Keratinocyte (primary cell): ENCODE measurements at regions not wholly inside any gene's neighbourhood (a gene's known extent, or its start where the extent isn't known, plus 50 kb on each side); places are given as distances from the start of the nearest gene placed in this dataset.

Source experiments
- DNase-seq: peaks from one replicate; pipeline ENCODE4 v3.0.0-alpha.2; 2011; ENCODE audit warnings: low read depth, missing footprints, low spot score
- FAIRE-seq: peaks from 2 replicates; lab custom pipeline; 2011; peaks lifted over from hg19 to GRCh38; lab: Jason Lieb, UNC
- H2AFZ ChIP-seq: 2 replicates; pipeline ENCODE4 v1.6.0; 2012; ENCODE audit warnings: low read length, control low read depth, inconsistent platforms; ENCODE audit not compliant: control insufficient read depth
- H3K27ac ChIP-seq: 2 replicates; pipeline ENCODE4 v1.5.1; 2011; ENCODE audit warnings: low read length; ENCODE audit not compliant: control insufficient read depth, insufficient read depth
- H3K27me3 ChIP-seq: 3 replicates; pipeline ENCODE4 v1.6.0; 2011; ENCODE audit warnings: low read length; ENCODE audit not compliant: control insufficient read depth, insufficient read depth; ENCODE audit errors: extremely low read depth
- H3K36me3 ChIP-seq, 2 experiments: 2 replicates in 1 of 2; 3 replicates in 1 of 2; pipeline ENCODE4 v1.5.1; 2011; ENCODE audit warnings: low read length in 2 of 2, mild to moderate bottlenecking in 1 of 2; ENCODE audit not compliant: control insufficient read depth in 2 of 2, insufficient read depth in 2 of 2; ENCODE audit errors: extremely low read depth in 1 of 2
- H3K4me1 ChIP-seq: 3 replicates; pipeline ENCODE4 v1.5.1; 2011; ENCODE audit warnings: low read length; ENCODE audit not compliant: control insufficient read depth, insufficient read depth; ENCODE audit errors: extremely low read depth
- H3K4me2 ChIP-seq: 3 replicates; pipeline ENCODE4 v1.6.0; 2011; ENCODE audit warnings: low read depth, low read length; ENCODE audit not compliant: control insufficient read depth, insufficient read depth; ENCODE audit errors: extremely low read depth
- H3K4me3 ChIP-seq, 3 experiments: fragments of 200-600 bp in 1 of 3; sonication (generic) in 1 of 3; 2 replicates in 2 of 3; 3 replicates in 1 of 3; pipeline ENCODE4 v1.5.1; 2011 to 2016; ENCODE audit warnings: low read length in 3 of 3, mild to moderate bottlenecking in 3 of 3, control low read depth in 2 of 3, inconsistent platforms in 1 of 3, low read depth in 1 of 3, mixed read lengths in 1 of 3, mixed run types in 1 of 3, moderate library complexity in 1 of 3; ENCODE audit not compliant: control insufficient read depth in 2 of 3, insufficient read depth in 2 of 3; ENCODE audit errors: extremely low read depth in 1 of 3
- H3K79me2 ChIP-seq: 2 replicates; pipeline ENCODE4 v1.6.0; 2012; ENCODE audit warnings: low read length; ENCODE audit not compliant: control insufficient read depth, insufficient read depth
- H3K9ac ChIP-seq: 3 replicates; pipeline ENCODE4 v1.6.0; 2011; ENCODE audit warnings: low read length; ENCODE audit not compliant: control insufficient read depth, insufficient read depth; ENCODE audit errors: extremely low read depth
- H3K9me1 ChIP-seq: 3 replicates; pipeline ENCODE4 v1.6.0; 2011; ENCODE audit warnings: low read length; ENCODE audit not compliant: control insufficient read depth, insufficient read depth; ENCODE audit errors: extremely low read depth
- H3K9me3 ChIP-seq: 2 replicates; pipeline ENCODE4 v1.5.1; 2012; ENCODE audit warnings: low read depth, low read length; ENCODE audit not compliant: control insufficient read depth
- H4K20me1 ChIP-seq: 3 replicates; pipeline ENCODE4 v1.6.0; 2011; ENCODE audit warnings: low read length; ENCODE audit not compliant: control insufficient read depth, insufficient read depth; ENCODE audit errors: extremely low read depth
- EZH2 ChIP-seq: IDR thresholded peaks from one replicate; pipeline ENCODE4 v1.6.1; 2012; ENCODE audit warnings: inconsistent platforms, mild to moderate bottlenecking, low read length, moderate library complexity
- dilution Hi-C: fragments of 300-500 bp; cut with MboI; formaldehyde crosslinking; loops from one replicate; pipeline ENCODE4 v1.7.0; 2020; ENCODE audit warnings: low sequenced_read_pairs; ENCODE audit not compliant: extremely low pct_ligation_motif_present
- TF ChIP-seq, protein P1 (sequence below), 3 experiments: IDR thresholded peaks in 1 of 3; conservative IDR thresholded peaks in 1 of 3; optimal IDR thresholded peaks in 1 of 3; 2 replicates in 2 of 3; 3 replicates in 1 of 3; pipeline versions ENCODE3 to v1.5.1; 2011; ENCODE audit warnings: low read length in 3 of 3, mild to moderate bottlenecking in 3 of 3, moderate library complexity in 2 of 3, control low read depth in 1 of 3, inconsistent platforms in 1 of 3; ENCODE audit not compliant: insufficient read depth in 2 of 3; ENCODE audit errors: extremely low read depth in 1 of 3

DNA sequence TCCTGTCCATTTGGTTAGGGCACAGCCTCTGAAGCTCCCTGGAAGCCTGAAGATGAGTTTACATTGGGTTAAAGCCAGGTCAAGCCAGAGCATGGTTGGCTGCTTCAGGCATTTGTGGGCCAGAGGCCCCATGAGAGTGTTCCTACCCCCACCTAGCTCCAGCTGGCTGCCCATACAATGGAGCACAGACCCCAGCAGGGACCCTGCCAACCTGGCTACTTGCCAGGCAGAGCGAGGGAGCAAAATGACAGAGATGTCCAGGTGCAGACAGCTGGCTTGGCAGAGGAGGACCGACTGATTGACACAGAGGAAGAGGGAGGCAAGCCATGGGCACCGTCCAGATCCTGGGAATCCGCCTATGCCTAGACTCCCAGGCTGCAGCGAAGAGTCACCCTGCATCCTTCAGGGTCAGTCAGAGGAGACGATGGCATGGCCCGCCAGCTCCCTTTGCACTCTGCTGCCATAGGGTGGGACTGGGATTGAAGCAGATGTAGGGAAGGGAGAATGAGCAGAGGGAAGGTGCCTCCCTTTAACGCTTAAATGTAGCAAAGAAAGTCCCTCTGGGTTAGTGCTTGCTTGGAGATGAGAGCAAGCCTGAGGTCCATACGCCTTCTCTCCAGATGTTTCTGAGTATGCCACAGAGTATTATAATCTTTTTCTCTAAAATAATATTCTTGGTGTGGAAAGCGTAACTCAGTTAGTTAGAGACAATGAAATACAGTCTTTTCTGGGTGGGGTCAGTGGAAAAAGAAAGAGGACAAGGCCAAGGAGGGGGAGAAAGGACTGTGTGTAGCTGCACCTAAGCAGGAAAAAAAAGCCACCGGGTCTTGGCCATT is 77.6 kb upstream of the FYN start:
- FAIRE-seq, result no peak
- dilution Hi-C loops, result loop anchor here (25.0 kb wide), 1 partner anchor 239 kb away; no protein-coding TSS in a partner anchor

DNA sequence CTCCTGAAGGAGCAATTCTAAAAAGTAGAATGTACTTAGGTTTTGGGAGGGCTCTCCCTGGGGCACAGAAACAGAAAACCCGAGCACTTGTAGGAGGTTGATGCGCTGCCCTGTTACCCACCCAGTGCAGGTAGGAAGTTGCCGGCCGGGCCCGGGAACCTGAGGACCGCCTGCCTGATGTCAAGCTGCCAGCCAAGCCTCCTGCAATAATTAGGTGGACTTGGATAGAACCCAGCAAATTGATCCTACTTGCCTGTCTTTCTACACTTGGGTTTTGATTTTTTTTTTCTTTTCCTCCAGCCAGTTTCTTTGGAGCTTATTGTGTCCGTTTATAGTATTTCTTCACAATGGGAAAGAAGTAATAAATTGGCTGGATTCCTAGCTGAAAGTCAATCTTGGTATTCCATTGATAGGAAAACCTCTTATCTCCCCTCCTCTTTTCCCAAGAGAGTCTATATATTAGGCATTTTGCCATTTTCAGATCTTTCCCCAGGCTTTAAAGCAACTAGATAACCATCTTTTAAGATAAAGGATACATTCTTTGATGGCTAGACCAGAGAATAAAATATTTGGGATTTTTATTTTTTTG is 78.3 kb upstream of the FYN start:
- Histone ChIP-seq H3K27ac (no peak overlapping the region), H3K9ac (no peak overlapping the region), H3K4me1 (peaks cover 14% of the 10 kb centered on the region), H3K9me3 (no peaks in the 10 kb centered on the region), H4K20me1 (no peaks in the 10 kb centered on the region), H3K4me3 (no peak overlapping the region), H3K9me1 (no peaks in the 10 kb centered on the region), H3K4me2 (no peak overlapping the region), H3K79me2 (no peaks in the 10 kb centered on the region), H2AFZ (no peak overlapping the region), H3K36me3 (no peaks in the 10 kb centered on the region), H3K27me3 (no peaks in the 10 kb centered on the region)
- TF ChIP-seq, protein P1, sequence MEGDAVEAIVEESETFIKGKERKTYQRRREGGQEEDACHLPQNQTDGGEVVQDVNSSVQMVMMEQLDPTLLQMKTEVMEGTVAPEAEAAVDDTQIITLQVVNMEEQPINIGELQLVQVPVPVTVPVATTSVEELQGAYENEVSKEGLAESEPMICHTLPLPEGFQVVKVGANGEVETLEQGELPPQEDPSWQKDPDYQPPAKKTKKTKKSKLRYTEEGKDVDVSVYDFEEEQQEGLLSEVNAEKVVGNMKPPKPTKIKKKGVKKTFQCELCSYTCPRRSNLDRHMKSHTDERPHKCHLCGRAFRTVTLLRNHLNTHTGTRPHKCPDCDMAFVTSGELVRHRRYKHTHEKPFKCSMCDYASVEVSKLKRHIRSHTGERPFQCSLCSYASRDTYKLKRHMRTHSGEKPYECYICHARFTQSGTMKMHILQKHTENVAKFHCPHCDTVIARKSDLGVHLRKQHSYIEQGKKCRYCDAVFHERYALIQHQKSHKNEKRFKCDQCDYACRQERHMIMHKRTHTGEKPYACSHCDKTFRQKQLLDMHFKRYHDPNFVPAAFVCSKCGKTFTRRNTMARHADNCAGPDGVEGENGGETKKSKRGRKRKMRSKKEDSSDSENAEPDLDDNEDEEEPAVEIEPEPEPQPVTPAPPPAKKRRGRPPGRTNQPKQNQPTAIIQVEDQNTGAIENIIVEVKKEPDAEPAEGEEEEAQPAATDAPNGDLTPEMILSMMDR (optimal IDR thresholded peaks at IDR 0.05 in 1 of 3, IDR thresholded peaks at IDR 0.05 in 1 of 3, conservative IDR thresholded peaks at IDR 0.05 in 1 of 3; ENCODE audit: extremely low read depth in 1 of 3, insufficient read depth in 2 of 3, low read length in 3 of 3), result no peak
- no peak for TF ChIP-seq EZH2
- FAIRE-seq (no peak), DNase-seq (no peak)
- dilution Hi-C loops, result loop anchor here (25.0 kb wide), 1 partner anchor 239 kb away; no protein-coding TSS in a partner anchor

More for the DNA sequence above, 77.6 kb upstream of the FYN start:
- H3K36me3 ChIP-seq, result no peaks in the 10 kb centered on the region
- H3K9ac ChIP-seq, result no peak overlapping the region
- peaks cover 14% of the 10 kb centered on the region for H3K4me1 ChIP-seq
- no peak overlapping the region for H2AFZ ChIP-seq
- no peak for DNase-seq
- TF ChIP-seq, protein P1 (optimal IDR thresholded peaks at IDR 0.05 in 1 of 3, IDR thresholded peaks at IDR 0.05 in 1 of 3, conservative IDR thresholded peaks at IDR 0.05 in 1 of 3; ENCODE audit: extremely low read depth in 1 of 3, insufficient read depth in 2 of 3, low read length in 3 of 3), result no peak
- no peak for TF ChIP-seq EZH2
- no peaks in the 10 kb centered on the region for H3K27me3 ChIP-seq
- no peaks in the 10 kb centered on the region for H3K9me3 ChIP-seq
- H3K4me3 ChIP-seq, result no peak overlapping the region
- no peaks in the 10 kb centered on the region for H3K79me2 ChIP-seq
- H3K9me1 ChIP-seq, result no peaks in the 10 kb centered on the region
- H3K4me2 ChIP-seq, result no peak overlapping the region
- H4K20me1 ChIP-seq, result no peaks in the 10 kb centered on the region
- no peak overlapping the region for H3K27ac ChIP-seq
